Retina (tissue), 1 donor: ENCODE measurements at regions not wholly inside any gene's neighbourhood (a gene's known extent, or its start where the extent isn't known, plus 50 kb on each side); places are given as distances from the start of the nearest gene placed in this dataset.
A peak's percentile ranks its signal among the peaks of the same experiment; 100 is the strongest.
"Not testable (repeated sequence)": the region's sequence is repeated elsewhere in the genome, so short reads cannot be mapped to it uniquely, and the experiment has no call there.

Experiments used
- DNase-seq: peaks from one replicate; pipeline ENCODE4 v3.0.0-alpha.2; 2016

DNA sequence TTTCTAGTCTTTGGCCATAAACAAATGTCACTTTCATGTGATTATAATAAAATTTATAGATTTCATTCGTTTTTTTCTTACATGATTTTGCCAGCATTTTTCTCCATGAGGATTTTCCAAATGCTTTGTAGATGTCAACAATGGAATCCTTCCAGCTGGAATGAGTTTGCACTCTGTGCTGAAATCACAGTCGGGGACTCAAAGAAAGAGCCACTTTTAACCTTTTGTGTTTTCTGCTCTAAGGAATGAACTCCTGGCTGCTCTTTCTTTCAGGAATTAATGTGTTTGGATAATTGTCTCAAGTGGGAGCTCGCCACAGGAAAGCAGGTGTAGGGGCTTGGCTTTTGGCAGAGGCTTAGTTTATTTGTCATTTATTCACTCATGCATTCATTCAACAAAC lies 372.3 kb upstream of the SALL1 start:
- no peak for DNase-seq

DNA sequence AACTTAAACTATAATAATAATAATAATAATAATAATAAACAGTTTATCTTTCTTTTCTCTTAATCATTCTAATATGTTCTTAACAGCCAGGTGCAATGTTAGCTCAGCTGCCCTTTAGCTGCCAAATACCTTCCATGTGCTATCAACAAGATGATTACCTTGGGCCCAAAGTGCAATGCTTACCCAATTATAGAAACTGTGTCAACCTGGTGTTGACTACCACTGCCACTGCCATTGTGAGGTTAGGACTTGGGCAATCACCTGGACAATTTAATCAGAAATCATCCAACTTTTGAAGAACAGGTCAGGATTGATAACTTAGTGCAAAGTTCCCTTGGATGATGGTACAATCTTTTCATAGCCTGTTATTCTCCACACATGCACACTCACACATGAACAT lies 371.8 kb upstream of the SALL1 start:
- no peak for DNase-seq

DNA sequence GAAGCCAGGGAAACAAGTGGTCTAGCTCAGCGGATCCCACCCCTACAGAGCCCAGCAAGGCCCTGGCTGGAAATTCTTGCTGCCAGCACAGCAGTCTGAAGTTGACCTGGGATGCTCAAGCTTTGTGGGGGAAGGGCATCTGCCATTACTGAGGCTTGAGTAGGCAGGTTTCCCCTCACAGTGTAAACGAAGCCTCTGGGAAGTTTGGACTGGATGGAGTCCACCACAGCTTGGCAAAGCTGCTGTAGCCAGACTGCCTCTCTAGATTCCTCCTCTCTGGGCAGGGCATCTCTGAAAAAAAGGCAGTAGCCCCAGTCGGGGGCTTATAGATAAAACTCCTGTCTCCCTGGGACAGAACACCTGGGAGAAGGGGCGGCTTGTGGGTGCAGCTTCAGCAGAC lies 365.9 kb upstream of the SALL1 start:
- DNase-seq, result not testable (repeated sequence)

DNA sequence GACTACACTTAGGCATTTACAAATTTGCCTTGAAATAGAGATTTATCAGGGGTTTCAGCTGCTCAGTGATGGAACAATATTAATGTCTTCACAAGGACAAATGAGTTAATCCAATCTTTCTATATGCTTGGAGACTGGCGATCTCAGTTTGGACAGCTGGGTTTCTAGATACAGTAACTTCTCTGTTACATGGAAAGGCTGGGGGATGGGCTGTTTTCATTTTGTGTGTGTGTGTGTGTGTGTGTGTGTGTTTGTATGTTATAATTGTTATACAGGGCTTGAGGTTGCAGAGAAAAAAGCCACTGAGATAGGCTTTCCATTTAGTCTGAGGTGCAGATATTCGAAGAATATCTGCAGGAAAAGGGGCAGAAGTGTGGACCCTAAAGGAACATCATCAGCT lies 359.3 kb upstream of the SALL1 start:
- no peak for DNase-seq

DNA sequence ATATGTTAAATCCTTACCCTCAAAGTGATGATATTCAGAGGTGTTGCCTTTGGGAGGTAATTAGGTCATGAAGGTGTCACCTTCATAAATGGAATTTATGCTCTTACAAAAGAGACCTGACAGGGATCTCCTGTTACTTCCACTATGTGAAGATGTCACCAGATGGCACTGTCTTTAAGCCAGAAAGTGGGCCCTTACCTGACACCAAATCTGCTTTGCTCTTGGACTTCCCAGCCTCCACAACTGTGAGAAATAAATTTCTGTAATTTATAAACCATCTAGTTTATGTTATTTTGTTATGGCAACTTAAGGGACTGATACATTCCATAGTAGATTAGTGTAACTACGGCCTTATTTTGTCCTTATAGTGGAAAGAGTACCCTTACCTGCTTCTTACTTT lies 358.3 kb upstream of the SALL1 start:
- DNase-seq, result no peak

DNA sequence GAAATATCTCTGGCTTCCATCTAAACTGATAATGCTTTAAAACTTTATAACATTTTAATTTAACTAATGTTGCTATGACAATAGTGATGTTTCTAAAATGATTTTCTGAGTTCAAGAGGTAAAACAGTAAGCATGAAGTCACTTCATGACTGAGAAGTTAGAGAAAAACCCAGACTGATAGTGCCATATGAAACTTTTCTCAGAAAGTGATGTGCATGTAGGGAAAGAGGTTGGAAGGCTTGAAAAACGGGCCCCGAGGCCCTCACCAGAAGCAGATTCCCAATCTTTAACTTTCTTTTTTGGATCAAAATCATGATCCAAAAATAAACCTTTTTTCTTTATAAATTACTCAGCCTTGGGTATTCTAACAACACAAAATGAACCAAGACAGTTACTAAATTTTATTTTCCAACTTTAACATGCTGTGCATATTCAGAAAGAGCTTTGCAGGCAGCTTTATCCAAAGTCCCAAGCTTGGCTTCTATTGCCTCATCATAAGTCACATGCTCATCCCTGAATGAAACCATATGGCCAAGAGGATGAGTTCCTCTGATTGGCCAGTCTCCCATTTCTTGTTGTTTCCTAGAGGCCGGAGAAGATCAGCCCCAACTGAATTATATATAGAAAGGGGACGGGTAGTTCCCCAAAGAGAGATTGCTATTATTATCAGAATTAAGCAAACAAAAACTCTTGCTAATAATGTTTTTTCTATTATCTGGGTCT lies 357.6 kb upstream of the SALL1 start:
- DNase-seq, result no peak

DNA sequence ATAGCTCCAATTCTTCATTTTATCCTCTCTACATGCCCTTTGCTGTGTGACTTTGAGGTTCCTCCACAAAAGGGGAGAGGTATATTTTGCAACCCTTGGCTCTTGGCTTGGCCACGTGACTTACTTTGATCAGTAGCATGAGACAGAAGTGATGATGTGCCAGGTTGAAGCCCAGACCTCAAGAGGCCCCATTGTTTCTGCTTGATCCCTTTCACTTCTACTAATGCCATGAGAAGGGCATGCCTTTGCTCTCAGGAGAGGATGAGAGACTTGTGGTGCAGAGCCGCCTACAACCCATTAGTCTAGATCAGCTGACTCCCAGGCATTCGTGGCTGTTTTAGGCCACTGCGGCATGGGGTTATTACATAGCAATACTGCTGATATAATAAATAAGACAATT lies 356.2 kb upstream of the SALL1 start:
- DNase-seq, result no peak

DNA sequence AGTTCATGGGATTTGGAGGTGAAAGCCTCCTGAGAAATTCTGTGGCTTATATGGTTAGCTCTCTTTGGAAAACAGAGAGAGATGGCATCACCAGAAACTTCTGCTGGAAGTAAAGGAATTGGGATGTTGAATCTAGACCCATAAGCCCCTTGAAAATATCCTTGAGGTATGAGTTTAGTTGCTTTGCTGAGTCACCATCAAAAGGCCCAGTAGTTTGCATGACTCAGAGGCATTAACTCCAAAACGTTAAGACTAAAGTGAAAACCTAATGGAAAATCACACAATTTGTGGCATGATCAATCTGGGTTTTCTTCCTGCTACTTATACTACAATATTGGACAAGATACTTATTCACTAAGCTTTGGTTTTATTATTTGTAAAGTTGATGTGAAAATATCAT lies 349.2 kb upstream of the SALL1 start:
- DNase-seq, result no peak

DNA sequence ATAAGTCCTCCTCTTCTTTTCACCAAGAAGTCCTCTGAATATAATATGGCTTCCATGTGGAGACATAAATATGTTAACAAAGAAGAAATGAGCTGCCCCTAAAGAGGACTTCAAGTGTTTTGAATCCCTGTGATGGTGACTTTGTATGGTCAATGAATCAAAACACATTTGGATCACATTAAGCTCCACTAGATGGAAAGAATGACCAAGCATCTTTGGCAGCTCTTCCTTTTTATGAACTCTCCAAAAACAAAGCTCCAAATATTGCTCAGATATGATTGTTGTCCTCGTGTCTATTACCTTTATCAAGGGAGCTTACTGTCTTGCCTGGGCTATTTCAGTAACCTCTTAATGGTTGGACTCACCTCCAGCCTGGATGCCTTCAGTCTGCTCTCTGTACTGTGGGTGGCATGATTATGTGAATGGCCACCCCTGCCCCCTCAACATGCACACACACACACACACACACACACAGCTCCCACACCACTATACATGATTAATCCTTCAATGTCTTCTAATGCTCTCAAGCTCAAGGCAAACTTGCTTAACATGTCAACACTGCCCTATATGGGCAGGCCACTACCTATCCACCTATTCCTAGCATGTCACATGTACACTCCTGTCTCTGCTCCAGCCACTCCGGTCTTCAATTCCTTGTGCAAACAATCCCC lies 346.6 kb upstream of the SALL1 start:
- DNase-seq, result no peak

DNA sequence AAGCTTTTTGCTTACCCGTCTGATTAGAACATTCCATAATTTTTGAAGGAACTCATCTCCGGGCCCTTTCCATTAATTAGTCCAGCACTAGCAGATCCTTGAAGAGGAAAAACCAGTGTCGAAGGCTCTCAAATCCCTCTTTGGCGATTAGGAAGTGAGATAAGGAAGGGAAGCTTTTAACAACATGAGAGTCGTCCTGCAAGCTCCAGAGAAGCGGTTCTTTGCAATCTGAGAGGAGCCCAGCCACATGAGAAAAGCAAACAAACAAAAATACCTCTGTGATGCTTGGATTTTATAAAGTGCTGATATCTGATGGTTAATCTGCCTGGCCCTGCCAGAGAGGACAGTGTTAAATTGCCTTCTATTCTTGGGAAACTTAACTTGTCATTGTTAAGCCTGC lies 339.8 kb upstream of the SALL1 start:
- peak; percentile 16 for DNase-seq

DNA sequence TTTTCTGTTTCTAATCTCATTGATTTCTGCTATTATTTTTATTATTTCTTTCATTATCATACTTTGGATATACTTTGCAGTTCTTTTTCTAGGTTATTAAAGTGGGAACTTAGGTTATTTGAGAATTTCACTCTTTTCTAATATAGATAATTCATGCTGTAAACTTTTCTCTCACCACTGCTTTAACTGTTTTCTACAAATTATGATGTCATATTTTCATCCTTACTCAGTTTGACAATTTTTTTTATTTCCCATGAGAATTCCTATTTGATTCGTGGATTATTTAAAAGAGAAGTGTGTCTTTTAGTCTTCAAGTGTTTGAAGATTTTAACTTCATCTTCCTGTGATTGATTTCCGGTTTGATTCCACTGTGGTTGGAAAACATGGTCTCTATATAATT lies 336.8 kb upstream of the SALL1 start:
- no peak for DNase-seq

DNA sequence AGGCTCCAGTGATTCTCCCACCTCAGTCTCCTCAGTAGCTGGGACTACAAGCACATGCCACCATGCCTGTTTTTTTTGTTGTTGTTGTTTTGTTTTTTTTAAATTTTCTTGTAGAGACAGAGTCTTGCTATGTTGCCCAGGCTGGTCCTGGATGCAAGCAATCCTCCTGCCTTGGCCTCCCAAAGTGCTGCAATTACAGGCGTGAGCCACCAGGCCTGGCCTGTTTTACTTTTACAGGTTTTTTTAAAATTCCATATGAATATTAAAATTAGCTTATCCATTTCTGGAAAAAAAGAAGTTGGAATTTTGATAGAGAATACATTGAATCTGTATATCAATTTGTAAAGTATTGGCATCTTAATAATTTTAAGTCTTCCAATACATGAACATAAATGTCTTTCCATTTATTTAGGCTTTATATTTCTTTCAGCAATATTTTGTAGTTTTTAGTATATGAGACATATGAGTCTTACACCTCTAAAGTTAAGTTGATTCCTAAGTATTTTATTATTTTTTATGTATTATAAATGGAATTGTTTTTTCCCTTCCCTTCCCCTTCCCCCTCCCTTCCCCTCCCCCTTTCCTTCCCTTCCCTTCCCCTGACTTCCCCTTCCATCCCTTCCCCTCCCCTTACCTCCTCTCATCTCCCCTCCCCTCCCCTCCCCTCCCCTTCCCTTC lies 323.5 kb upstream of the SALL1 start:
- no peak for DNase-seq

DNA sequence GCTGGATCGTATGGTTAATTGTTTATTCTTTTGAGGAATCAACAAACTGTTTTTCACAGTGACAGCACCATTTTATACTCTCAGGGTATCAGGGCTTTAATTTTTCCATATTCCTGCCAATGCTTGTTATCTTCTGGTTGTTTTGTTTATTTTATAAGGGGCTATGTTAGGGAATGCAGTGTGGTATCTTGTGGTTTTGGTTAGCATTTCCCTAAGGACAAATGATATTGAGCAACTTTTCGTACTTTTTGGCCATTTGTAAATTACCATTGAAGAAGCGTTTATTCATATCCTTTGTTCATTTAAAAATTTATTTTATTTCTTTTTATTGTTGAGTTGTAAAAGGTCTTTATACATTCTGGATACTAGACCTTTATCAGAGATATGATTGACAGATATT lies 322.0 kb upstream of the SALL1 start:
- DNase-seq, result no peak

DNA sequence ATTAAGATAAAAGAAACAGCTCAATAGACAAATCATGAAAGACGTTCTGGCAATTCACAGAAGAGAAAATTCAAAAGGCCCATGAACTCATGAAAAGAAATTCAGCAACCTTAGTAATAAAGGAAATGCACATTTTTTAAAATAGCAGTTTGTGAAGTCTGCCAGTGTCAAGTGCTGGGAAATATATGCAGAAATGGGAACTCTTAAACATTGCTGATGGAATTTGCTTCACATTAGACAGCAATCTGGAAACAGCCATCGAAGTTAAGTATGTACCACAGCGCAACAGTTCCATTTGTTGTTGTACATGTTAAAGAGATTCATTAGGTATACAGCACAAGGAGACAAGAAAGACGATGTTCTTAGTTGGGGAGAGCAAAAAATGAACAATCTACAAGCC lies 319.4 kb upstream of the SALL1 start:
- no peak for DNase-seq

DNA sequence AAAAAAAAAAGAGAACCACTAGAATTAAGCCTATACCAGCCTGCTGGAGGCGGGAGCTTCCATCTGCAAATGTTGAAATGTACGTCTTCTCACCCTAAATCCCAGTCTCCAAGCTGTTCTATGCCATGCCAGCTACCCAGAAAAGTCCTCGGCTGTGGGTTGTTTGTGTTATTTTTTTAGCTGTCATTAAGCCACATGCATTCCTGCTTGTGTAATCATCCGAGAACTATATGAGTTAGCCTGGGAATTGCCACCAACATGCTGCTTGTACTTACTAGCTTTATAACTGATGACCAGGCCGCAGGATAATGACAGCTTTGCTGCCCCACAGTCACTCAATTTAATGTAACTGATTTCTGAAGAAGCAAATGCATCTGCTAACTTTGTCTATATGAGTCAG lies 313.9 kb upstream of the SALL1 start:
- DNase-seq, result peak; percentile 35

DNA sequence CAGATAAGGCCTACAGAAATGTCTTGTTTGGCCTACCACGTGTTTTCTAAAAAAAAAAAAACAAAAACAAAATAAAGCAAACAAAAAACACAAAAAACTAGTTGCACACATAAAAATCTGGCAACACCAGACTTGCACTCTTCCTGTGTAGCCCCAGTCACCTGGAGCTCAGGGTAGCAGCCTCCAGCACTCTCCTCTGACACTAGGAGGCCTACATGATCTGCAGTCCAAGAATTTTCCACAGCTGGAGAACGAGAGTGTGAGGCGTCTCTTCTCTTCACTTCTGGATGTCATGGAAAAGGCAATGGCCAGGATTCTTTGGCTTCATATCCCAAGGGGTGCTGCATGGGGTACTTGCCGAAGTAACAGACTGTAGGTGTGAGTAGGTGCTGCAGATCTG lies 310.2 kb upstream of the SALL1 start:
- no peak for DNase-seq

DNA sequence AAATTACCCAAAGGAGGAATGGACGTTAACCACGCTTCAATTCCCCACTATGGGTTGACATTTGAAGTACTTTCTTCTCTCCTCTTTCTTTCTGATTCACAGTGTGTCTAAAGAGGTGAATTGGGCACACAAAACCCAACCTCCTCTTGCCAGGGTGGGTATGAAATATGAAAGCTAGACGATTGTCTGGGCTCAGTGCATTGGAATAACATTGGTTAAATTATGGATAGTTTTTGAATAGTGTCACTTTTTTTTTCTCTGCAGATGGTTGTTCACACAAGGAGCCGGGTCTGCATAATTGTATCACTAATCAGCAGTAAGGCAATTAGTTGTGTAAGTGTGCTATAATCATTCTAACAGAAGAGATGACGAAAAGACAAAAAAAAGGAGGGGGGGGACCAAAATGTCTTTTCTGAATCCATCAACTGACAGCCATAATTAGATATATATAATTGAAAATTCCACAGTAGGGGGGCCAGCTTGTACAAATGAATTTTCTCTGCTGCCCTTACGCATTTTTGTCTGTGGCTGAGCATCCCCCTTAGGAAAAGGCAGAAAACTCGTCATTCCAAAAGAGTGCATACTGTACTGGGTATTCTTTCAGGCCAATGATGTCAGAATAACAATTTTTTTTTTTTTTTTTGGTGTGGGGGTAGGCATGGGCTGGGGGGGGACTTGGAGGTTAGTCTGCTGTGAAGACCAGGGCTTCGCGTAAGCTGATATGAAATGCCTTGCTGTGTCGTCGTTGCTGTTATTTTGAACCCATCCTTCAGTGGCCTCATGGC lies 307.5 kb upstream of the SALL1 start:
- DNase-seq, result peak; percentile 77

DNA sequence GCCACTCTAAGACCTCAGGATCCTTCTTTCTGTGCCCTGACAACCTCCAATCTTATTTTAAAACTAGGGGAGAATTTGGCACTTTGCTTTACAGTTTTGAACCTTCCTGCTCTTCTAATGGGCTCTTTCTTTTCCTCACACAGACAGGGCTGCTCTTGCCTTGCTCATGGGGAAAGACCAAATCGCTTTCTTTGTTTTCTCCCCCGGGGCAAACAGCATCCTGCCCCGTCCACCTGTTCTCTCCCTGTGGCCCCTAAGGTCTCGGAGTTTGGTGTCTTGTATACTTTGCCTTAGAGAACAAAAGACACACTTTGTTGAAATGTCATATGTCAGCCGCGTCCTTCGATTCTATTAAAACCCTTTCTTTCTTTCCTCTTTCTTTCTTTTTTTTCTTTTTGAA lies 306.7 kb upstream of the SALL1 start:
- DNase-seq, result no peak

DNA sequence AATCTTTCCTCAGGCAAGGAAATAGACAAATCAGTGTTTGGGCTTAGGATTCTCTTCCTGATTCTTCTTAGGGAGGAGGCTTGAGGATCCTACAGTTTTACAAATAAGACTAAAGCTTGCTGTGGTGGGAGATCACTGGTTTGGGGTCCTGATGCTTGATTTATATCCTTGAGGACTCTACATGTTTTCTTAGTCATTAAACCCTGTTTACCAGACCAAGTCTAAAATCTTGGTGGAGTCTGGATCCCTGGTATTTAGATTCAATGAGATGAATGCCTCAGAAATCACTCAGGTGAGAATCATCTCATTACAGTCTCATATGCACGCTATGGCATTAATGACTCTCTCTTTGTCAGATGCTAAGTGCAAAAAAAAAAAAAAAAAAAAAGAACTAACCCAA lies 304.3 kb upstream of the SALL1 start:
- no peak for DNase-seq

DNA sequence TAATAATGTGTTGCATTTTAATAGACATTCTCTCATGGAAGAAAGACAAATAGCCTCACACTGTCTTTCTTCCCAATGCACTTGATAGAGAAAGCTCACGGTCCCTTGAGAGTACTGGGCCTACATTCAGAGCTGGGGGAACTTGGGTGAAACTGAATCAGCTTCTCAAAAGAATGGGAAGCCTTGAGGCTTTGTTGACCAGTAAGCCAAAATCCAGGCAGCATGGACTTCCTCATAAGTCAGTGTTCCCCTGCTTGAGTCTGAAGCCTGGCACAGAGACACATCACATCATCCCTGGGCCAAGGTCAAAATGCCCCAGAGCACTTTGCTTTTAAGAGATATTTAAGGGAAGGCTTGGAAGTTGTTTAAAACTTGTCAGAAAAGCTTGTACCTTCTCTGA lies 302.2 kb upstream of the SALL1 start:
- DNase-seq, result peak; percentile 14

DNA sequence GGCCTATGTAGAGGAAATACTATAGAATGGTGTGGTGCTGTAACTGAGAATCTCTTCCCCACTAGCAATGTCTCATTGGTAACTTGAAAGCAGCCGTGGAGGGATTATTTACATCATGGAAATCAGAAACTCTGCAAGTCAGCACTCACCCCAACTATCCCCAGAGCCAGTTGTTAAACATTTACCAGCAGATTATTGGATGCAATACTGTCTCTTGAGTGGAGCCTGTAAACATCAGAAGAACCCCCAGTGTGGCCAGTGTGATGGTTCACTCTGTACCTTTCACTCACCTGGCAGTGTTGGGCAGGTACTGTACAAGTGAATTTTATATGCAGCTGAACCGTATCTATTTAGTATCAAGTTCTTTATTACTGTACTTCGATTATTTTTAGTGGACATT lies 299.8 kb upstream of the SALL1 start:
- DNase-seq, result no peak

DNA sequence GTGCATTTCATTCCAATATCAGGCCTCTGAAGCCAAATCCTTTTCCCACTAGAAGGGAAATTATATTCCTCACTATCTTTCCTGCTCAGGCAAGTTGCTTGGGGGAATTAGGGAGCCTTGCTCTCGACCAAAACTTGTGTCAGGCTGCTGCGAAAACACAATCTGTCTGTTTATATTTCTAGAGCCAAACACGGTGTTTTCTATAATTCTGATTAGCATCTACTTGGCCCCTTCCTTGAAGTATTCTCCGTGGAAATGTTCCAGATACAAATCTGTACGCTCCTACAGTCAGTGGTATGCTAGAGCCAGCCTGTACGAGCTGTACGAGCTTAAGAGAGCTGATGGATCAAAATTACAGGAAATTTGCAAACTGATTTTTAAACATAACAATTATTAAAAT lies 299.3 kb upstream of the SALL1 start:
- no peak for DNase-seq

DNA sequence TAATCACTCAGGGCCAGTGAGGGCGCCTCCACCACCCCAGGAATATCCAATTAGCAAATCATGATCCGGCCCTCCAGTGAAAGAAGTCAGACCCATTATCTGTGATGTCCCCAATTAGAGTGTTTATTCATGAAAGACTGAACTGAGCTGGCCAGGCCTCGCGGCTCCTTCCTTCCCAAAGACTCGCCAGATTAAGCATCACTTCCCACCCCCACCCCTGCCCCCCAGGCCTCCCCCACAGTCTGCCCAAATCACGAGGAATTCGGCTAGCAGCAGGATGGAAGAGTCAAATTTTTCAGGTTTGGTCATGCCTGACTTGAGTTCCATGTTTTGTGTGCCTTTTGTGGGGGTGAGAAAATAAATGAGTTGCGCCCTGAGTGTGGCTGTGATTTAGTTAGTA lies 298.4 kb upstream of the SALL1 start:
- DNase-seq, result peak; percentile 62

DNA sequence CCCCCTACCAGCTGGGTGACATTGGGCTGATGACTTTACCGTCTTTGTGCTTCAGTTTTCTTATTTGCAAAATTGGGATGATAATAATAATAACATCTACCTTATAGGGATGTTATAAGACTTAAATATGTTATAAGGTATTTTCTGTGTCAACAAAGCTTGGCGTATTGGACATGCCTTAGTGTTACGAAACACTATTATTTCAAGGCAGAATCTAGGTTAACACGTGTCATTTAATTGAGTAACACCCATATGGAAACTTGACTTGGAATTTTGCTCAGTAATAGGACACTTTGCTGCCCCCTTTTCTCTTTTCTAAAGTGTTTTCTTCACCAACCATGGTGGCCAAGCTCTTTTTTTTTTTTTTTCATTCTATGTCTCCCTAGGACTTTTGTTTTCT lies 294.2 kb upstream of the SALL1 start:
- no peak for DNase-seq
